CD4-positive, alpha-beta T cell treated with Interleukin-12 subunit alpha and Interleukin-12 subunit beta, for 1 hour (primary cell): ENCODE measurements at regions not wholly inside any gene's neighbourhood (a gene's known extent, or its start where the extent isn't known, plus 50 kb on each side); places are given as distances from the start of the nearest gene placed in this dataset.

Source experiments
- DNase-seq: peaks from one replicate; pipeline ENCODE4 v3.0.0-alpha.2; 2020

DNA sequence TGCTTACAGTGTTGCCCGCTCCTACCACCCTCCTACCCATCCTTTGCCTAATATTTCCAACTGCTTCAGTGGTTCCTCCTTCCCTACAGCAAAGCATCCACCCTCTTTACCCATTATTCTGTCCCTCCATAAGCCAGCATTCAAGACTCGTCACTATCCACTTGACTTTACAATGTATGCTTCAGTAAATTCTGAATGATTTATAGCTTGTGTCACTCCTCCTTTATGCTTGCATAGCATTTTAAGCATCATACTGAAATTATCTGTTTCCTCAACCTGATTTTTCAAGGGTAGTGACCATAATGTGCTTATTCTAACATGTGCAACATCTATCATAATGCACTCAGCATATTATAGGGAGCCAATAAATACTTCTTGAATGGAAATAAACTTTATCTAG lies 365.5 kb downstream of the RAB28 start:
- DNase-seq, result no peak

GRCh38 chr4:13117185-13117584 lies 367.0 kb downstream of the RAB28 start:
- no peak for DNase-seq

DNA sequence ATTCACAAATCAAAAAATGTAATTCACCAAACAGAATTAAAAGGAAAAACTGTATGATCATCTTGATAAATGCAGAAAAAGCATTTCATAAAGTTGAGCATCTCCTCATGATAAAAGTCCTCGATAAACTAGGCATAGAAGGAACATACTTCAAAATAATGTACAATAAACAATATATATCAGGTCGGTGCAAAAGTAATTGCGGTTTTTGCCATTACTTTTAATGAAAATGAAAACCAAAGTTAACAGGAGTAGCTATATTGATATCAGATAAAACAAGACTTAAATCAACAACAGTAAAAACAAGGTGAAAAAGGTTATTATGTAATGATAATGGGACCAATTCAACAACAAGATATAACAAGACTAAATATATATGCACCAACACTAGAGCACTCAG lies 372.1 kb downstream of the RAB28 start:
- DNase-seq, result no peak

- no peak for DNase-seq
Observed at GRCh38 chr4:13109536-13109935, 374.6 kb downstream of the RAB28 start.

GRCh38 chr4:13108096-13108495 lies 376.0 kb downstream of the RAB28 start:
- DNase-seq, result no peak

DNA sequence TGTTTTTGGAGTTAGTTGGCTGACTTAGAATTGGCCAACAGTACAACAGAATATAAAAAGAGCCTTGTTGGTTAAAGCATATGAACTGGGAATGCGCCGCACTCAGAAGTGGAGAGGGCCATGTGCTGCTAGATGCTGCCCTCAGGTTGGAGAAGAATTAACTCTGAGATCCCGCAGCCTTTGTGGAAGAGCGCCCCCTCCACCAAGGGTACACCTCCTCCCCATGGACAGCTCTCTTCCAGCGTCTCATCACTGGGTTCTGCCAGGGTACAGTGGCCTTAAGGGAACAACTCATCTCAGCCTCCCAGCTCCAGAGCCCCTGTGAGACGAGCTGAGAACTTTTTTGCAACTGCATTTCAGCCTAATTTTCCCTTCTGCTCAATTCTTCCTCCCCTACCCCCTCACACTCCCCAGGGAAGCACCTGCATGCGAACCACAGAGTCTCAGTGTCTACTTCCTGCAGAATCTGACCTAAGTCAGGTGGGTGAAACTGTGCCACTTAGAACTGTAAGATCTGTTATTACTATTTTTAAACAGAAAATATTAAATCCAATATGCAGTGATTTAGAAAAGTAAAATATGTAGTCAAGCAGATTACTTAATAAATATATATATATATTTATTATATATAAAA lies 380.6 kb downstream of the RAB28 start:
- DNase-seq, result no peak

- DNase-seq, result no peak
Observed at GRCh38 chr4:13102092-13102742, 381.9 kb downstream of the RAB28 start.

DNA sequence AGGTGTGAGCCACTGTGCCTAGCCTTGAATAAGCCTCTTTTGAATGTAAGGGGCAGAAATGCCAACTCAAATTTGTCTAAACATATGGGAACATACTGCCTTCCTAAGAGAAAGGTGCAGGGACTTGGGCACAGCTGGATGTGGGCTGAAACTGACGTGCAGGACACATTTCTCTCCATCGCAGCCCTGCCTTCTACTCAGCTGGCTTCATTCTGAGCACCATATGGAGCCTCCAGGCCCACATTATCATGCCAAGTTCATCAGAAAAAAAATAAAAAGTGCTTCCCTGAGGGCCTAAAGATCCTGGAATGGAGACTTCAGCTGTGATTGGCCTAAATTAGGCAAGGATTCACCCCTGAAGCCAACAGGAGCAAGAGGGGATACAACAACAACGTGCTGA lies 386.2 kb downstream of the RAB28 start:
- no peak for DNase-seq

DNA sequence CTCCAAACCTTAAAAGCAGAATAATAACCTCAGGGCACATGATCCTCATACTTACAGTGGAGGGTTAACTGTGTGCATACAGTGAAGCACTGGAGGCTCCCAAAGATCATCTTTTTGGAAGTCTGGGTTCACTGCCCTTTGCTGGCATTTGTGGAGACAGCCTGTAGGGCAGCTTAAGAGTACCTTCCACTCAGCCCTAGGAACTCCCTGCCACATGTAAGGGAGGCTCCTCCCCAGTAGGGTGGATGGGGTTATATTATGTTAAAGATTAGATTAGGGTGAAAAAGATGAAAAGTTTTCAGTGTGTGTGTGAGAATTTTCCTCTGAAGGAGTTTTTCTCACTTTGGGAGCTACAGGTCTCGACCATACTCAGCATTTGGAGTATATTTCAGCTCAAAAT lies 388.4 kb downstream of the RAB28 start:
- DNase-seq, result no peak

- DNase-seq, result no peak
Observed at GRCh38 chr4:13093170-13093569, 391.0 kb downstream of the RAB28 start.

- no peak for DNase-seq
Observed at GRCh38 chr4:13092702-13093101, 391.4 kb downstream of the RAB28 start.

GRCh38 chr4:13089659-13089998 lies 394.5 kb downstream of the RAB28 start:
- DNase-seq, result no peak

DNA sequence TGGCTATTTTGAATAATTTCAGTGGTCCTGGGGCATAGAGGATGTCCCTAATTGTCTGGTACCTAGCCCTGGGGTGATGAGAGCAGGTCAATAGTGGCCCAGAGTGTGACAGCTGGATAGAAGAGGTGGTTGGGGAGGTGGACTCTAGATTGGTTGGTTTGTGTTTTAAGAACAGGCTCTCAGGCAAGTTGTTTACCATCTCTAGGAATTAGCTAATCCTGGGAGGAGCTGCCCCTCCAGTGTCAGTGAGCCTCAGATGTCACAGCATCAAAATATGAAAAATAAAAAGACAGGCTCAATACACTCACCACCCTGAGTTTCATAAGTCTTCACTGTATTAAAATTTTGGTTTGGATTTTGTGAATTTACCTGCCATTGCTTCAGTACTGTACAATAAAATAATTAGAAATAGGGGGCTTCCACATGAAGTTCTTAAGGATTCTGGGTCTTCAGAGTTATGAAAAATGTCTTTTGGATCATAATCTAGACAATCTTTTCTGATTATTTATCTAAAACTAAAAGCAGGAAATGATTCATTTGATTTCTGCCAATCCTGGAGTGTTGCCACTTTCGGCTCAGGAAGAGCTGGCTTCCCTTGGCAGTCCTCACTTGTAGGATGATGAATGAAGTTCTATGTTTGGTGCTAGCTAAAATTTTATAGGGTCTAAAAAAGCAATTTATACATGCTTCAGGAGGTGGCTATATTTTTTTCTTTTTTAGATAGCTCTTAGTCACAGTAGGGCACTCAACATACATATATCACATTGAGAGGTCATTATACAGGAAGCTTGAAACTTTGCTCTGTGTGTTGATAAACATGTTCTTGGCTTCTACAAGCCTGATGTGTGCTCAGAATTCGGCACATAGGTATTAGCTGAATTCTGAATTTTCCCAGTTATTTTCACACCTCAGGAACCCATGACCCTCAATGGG lies 395.1 kb downstream of the RAB28 start:
- DNase-seq, result no peak

DNA sequence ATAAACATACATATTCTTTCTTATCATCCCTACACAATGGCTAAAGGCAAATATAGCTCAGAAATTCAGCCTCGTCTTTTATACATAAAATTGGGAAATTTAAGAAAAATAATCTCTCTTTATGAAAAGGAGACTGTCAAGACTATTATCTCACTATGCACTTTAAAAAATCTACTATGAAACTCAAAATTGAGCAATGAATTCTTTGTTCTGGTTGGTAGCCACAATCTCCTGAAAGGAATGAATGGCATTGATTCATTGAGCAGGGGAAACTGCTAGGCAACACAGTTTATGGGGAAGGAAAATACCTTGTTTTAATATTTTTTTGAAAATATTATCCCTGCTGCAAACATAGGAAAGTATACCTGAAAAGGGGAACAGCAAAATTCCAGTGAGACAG lies 397.1 kb downstream of the RAB28 start:
- no peak for DNase-seq

DNA sequence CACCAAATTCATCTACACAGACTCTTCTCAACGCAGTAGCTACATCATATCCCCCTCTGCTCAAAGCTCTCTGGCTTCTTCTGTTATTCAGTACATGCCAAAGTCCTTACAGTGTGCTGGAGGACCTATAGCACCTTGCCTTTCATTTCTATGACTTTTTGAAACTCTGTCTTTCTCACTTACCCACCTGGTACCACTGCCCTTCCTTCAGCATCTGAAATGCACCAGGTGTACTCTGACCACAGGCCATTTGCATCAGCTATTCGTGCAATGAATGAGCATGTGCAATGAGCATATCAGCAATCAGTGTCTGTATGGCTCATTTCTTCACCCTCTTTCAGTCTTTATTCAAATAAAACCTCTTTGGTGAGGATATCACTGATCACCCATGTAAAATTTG lies 399.9 kb downstream of the RAB28 start:
- DNase-seq, result no peak

GRCh38 chr4:13081830-13082229 lies 402.3 kb downstream of the RAB28 start:
- DNase-seq, result no peak

DNA sequence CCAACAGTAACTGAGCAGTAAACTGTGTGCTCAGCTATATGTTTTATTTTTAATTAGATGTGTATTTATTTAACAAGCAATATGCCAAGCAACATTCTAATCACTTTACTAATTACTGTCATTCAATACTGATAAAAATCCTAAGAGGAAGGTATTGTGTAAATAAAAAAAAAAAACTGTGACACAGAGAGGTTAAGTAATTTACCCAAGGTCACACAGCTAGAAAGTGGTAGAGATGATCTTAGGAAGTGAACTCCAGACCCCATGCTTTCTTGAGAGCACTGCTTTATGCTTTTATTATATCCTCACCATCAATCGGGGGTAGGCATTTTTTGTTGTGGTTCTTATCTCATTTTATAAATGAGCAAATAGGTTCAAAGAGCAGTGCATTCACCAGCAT lies 417.1 kb downstream of the RAB28 start:
- DNase-seq, result no peak

- no peak for DNase-seq
Observed at GRCh38 chr4:13059019-13059418, 425.1 kb downstream of the RAB28 start.

DNA sequence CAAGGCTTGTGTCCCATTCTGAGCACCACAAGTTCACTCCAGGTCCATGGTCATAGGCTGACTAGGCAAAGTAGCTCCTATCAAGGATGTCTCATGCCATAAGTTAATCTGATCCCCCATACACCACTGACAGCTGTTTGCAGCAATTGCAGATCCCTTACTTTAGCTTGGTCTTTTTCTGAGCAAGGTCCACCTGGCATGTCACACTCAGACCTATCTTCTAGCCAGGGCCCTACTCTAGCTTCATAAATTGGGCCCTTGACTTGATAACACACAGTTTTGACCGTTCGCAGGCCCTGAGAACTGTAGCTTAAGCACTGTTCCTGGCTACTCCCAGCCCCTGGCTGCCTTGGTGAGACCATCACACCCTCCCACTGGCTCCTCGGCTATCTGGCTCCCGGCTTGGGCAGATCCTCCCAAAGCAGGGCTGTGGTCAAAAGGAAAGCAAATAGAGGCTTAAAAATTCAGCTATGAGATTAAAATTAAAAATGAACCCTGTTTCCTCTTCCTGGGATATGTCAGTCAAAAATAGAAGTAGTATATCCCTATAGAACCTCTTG lies 427.4 kb downstream of the RAB28 start:
- no peak for DNase-seq

GRCh38 chr4:13054420-13054970 lies 429.6 kb downstream of the RAB28 start:
- no peak for DNase-seq

GRCh38 chr4:13047591-13047990 lies 436.5 kb downstream of the RAB28 start:
- no peak for DNase-seq

DNA sequence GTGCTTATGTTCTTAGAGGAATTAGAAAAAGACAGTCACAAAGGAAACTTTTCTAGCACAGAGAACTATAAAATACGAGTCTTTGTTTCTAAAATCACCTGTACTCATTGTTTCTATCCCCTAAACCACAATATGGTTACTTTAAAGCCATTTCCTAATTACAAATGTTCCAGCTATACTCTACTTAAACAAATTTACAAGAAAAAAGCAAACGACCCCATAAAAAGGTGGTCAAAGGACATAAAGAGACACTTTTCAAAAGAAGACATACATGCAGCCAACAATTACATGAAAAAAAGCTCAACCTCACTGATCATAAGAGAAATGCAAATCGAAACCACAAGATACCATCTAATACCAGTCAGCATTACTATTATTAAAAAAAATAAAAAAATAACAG lies 447.3 kb downstream of the RAB28 start:
- DNase-seq, result no peak

DNA sequence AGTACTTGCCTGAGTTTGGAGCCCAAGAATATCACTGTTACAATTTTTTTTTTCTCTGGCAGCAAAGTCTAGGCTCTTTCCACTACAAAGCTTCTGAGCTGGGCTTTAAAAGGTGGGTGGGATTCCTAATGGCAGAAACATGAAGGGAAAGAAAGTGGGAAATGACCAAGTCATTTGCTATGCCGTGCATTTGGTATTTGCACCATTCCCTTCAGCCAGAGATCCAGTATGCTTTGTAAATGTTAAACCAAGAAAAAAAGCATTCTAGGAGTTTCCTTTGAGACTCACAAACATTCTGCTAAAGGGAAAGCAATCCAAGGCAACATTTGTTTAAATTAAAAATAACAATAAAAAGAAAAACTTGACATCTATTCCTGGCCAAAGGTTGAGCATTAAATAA lies 451.2 kb downstream of the RAB28 start:
- DNase-seq, result no peak
